Right ventricle myocardium superior (tissue), 1 donor: ENCODE measurements at regions not wholly inside any gene's neighbourhood (a gene's known extent, or its start where the extent isn't known, plus 50 kb on each side); places are given as distances from the start of the nearest gene placed in this dataset.
"Not testable (repeated sequence)": the region's sequence is repeated elsewhere in the genome, so short reads cannot be mapped to it uniquely, and the experiment has no call there.

ENCODE experiments used
- ATAC-seq: fragments of 200-7000 bp; cut with Tn5 transposase; one replicate; pipeline ENCODE4 v1.9.1; 2020; ENCODE audit warnings: mild to moderate bottlenecking; ENCODE audit not compliant: poor library complexity
- DNase-seq: peaks from one replicate; pipeline ENCODE4 v3.0.0-alpha.2; 2020
- intact Hi-C: fragments of 100-400 bp; cut with DNase I; formaldehyde crosslinking; loops from one replicate; pipeline ENCODE4 v1.11.2; 2022
- donor health status: DM: no; HTN: yes; CAD: no; lungs with severe emphysema.

DNA sequence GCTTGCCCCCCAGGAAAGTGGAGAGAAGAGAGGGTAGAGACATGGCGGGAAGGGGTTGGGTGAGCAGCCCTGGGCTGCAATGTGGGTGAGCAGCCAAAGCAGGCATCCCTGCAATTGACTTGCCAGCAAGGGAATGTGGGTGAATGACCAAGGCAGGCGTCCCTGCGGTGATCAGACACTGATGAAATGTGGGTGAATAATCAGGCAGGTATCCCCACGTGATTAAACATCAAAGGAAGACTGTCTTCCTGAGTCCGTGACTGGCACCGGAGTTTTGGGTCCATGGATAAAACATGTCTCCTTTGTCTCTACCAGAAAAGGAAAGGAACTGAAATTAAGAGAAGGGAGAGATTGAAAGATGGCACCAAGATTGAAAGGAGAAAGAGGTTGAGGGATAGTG lies 109.9 kb upstream of the PPM1J start:
- not testable (repeated sequence) for DNase-seq

DNA sequence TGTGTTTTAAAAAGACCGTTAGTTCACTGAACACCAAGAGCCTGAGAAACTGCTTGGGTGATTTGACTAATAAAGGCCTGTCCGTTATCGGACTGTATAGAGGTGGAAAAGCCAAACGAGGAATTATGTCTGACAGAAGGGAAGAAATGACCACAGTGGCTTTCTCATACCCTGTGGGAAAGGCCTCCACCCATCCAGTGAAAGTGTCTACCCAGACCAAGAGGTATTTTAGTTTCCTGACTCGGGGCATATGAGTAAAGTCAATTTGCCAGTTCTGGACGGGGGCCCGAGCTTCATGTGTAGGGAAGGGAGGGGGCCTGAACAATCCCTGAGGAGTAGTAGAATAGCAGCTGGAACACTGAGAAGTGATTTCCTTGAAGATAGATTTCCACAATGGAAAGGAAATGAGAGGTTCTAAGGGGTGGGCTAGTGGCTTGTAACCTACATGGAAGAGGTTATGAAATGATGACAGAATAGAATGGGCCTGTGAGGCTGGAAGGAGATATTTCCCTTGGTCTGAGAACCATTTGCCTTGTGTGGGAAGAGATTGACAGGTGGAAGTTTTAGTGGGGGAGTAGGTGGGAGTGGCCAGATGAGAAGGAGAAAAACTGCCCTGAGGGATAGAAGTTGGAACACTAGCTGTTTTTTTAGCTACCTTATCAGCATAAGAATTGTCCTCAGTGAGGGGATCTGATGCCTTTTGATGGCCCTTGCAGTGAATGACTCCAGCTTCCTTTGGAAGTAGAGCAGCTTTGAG lies 106.4 kb upstream of the PPM1J start:
- intact Hi-C loops, DNase-seq, ATAC-seq: not testable (repeated sequence)

More for the DNA sequence above, 109.9 kb upstream of the PPM1J start:
- intact Hi-C loops, ATAC-seq: not testable (repeated sequence)

DNA sequence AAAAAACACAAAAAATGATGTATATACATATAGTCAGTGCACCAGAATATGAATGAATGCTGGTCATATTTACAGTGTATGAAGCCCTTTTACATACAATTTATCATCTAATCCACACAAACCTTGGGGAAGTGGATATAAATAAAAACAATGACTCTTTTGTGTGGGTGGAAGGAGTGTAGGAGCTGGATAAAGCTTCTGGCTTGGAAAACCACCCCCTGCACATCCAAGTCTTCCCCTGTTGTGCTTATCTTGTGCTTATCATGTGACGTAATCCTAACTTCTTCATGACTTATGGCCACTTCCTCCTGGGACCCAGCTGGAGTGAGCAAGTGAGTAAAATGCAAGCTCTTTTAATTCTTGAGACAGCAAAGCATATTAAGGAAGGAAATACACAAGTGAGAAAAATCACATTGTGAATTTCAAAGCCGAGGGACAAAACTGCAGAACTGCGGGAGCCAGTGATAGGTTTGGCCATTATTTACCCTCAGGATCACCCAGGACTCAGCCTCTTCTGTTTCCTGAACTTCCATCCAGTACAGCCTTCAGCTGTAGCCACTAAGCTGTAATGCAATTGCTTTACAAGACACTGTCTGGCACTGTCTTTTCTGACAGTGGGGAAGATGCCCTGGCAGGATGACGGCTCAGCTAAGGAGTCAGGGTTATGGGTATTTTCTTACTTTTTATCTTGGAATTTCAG lies 104.0 kb upstream of the PPM1J start:
- peak; percentile 61 for ATAC-seq
- DNase-seq, result no peak
- intact Hi-C loops, result no loop called here

DNA sequence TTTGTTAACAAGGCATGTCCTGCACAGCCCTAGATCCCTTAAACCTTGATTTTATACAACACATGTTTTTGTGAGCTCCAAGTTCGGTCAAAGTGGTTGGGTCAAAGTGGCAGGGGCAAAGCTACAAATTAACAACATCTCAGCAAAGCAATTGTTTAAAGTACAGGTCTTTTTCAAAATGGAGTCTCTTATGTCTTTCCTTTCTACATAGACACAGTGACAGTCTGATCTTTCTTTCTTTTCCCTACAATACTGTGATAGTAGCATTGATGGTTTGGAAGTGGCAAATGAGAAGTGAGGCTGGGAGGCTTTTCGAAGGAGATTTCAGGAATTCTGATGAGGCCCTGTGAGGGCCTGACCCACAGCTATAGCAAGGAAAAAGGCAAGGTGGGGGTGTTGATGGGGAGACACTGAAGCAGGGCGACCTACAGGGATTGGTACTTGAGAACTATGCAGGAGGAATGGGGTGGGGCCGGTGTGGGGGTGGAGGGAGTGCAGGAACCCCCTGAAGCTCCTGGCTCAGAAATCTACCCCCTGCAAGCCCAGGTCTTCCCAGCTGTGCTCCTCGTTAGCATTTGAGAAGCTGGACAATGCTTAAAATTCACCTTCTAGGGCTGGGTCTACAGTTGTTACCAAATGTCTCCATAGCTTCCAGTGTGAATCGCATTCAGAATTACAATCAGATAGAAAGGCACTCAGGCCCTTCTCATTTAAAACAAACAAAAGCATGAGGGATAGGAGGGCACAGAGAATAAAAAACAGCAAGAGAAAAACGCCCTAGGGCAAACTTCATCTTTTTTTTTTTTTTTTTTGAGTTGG lies 102.6 kb upstream of the PPM1J start:
- ATAC-seq (no peak), DNase-seq (no peak)
- intact Hi-C loops, result no loop called here

DNA sequence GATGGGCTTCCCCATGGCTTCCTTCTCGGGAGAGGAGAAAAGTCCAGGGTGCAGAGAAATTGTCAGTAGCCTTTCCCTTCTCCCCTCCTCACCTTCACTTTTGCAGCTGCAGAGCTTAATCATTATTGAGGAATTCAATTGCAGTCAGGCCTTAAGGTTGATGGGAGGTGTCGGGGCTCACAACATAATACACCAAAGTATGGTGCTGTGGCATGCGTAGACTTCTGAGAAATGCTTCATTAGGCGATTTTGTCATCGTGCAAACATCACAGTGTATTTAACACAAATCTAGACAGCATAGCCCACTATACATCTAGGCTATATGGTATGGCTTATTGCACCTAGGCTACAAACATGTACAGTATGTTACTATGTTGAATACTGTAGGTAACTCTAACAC lies 100.2 kb upstream of the PPM1J start:
- DNase-seq, result no peak
- no peak for ATAC-seq
- intact Hi-C loops, result no loop called here

DNA sequence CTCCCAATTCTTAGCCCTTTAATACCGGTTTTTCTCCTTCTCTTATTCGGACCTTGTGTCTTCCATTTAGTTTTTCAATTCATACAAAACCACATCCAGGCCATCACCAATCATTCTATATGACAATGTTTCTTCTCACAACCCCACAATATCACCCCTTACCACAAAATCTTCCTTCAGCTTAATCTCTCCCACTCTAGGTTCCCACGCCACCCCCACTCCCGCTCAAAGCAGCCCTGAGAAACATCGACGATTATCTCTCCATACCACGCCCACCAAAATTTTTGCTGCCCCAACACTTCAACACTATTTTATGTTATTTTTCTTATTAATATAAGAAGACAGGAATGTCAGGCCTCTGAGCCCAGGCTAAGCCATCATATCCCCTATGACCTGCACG lies 99.5 kb upstream of the PPM1J start:
- DNase-seq, intact Hi-C loops, ATAC-seq: not testable (repeated sequence)

DNA sequence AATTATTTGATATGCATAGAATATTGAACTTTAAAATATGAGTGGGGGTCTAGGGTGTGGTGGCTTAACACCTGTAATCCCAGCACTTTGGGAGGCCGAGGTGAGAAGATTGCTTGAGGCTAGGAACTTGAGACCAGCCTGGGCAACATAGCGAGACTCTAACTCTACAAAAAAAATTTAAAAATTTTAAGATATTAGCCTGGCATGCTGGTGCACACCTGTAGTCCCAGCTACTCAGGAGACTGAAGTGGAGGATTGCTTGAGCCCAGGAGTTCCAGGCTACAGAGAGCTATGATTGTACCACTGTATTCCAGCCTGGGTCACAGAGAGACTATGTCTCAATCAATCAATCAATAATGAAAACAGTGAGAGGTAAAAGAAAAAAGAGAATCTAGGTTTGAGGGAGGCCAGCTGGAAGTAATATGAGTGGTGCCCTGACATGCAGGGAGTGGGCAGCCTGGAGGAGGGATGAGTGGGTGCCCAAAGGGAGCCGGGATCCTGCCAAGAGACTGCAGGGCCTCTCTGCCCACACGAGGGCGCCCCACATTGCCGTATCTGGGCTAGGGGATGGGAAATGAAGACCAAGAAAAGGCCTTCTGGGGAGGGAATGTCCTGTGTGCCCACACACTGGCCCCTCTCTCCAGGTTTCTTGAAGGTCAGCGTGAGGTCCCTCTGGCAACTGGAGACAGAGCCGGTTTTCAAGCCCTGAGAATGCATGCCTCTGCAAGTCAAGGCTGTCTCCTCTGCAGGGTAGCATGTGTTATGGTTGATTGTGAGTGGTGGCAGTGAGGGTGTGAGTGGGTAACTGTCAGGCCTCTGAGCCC lies 93.9 kb upstream of the PPM1J start:
- intact Hi-C loops, result no loop called here
- DNase-seq (peak; percentile 82), ATAC-seq (peak; percentile 88)

DNA sequence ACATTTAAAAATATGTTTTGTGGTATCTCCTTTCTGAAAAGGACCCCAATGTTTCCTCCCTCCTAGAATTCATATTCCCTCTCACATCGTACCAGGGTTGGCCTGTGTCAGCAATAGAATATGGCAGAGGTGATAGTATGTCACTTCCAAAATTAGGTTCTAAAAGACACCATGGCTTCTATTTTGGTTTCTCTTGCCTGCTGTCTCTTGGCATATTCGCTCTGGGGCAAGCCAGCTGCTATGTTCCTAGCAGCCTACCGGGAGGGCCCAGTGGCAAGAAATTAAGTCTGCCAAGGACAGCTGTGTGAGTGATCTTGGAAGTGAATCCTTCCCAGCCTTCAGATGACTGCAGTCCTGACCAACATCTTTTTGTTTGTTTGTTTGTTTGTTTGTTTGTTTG lies 92.9 kb upstream of the PPM1J start:
- intact Hi-C loops, result loop anchor here (2.0 kb wide), 1 partner anchor 91 kb away; no protein-coding TSS in a partner anchor
- peak; percentile 67 for ATAC-seq

DNA sequence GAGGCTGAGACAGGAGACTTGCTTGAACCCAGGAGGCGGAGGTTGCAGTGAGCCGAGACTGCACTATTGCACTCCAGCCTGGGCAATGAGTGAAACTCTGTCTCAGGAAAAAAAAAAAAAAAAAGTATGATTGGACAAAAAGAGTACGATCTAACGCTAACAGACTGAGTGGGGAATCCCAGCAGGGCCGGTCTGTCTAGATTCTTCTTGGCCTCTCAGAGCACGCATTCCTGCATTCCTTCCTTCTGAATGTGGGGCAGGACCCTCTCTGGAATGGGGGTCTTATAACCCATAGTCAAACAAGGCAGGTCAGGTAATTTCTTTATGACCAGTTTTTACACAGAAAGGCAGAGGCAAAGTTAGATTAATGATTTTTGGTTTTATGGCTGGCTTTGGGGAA lies 92.0 kb upstream of the PPM1J start:
- no peak for ATAC-seq
- no peak for DNase-seq
- intact Hi-C loops, result loop anchor here (2.0 kb wide), 1 partner anchor 90 kb away; no protein-coding TSS in a partner anchor

More for the DNA sequence above, 92.9 kb upstream of the PPM1J start:
- DNase-seq, result no peak

DNA sequence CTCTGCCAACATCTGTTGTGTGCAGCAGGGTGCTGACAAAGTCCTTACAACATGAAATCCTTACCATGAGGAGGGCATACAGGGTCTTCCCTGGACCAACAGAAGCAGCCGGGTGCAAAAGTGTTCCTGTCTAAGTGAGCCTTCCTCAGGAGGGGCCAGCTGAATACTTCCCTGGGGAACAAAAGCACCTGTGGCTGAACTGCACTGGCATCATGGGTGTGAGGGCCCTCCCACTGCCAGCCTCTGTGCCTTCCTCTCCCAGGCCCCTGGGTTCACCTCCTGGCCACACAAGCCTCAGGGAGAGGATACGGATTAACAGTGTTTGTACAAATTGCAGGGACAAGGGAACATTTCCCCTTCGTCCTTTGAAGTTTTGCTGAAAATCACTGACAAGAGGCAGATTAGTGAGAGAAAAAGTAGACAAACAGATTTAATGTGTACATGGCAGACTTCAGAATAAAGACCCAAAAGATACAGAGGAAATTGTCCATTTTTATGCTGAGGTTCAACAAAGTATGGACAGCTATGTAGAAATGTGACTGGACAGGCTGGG lies 91.0 kb upstream of the PPM1J start:
- intact Hi-C loops, result loop anchor here (2.0 kb wide), 1 partner anchor 89 kb away; no protein-coding TSS in a partner anchor
- no peak for DNase-seq

DNA sequence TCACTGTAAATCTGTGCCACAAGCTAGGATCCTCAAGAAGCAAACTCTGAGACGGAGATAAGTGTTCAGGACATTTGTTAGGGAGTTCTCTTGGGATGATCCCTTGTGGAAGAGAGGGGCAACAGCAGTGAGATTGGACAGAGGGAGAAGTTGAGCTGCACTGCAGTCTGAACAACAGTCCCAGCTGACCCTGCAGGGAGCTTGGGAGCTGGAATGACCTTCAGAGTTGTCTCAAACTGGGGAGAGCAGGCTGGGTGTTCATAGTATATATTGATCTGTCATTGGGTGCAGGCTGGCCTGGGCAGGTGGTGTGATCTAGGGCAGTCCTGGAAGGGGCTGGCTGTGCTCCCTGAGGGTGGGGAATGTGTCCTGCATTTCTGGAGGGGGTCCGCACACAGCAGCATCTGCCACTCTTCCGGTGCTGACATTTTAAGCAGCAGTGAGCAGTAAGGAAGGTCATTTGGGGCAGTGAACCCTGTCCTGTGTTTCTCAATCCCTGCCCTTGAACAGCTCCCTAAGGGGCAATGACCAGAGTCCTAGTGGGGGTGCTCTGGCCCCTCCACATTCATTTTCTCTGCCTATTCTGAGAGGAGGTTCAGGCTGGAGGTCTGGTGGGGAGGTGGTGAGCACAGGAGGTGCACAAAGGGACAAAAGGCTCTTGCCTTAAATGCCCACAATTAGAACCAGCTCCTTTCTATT lies 90.2 kb upstream of the PPM1J start:
- no peak for ATAC-seq
- intact Hi-C loops, result no loop called here
- no peak for DNase-seq

More for the DNA sequence above, 91.0 kb upstream of the PPM1J start:
- no peak for ATAC-seq

DNA sequence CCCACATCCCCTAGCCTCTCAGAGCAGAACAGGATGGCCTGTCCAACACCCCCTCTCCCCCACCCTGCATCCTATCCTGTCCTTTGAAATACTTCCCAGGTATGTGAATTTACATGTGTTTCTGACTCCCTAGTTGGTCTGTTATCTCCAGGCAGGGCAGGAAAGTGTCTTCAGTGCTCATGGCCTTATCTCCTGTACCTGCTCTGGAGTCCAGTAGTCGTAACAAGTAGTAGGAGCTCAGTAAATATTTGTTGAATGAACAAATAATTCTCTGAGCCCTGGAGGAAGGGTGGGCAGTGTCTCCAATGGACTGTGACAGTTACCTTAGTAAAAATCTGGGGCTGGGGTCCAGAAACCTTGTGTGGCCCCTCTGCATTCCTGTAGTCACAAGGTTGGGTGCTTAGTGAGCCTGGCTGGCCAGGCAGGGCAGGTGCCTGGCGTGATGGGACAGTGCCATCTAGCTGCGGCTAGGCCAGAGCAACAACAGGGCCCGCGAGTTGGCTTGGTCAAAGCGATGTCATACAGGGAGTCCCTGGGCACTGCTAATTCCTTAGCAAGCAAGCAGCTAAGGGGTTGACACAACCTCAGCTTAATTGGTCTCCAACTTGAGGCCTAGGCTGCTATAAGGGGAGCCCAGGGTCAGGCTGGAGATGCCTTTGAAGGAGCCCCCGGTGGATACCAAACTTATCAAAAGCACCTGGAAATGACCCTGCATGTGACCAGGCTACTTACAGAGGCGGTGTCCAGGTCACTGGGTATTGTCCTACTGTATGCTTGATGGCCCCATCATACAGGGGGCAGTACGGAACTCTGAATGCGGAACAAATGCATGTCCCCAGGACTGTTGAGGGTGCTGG lies 89.0 kb upstream of the PPM1J start:
- ATAC-seq (peak; percentile 91), DNase-seq (peak; percentile 71)
- intact Hi-C loops, result no loop called here

DNA sequence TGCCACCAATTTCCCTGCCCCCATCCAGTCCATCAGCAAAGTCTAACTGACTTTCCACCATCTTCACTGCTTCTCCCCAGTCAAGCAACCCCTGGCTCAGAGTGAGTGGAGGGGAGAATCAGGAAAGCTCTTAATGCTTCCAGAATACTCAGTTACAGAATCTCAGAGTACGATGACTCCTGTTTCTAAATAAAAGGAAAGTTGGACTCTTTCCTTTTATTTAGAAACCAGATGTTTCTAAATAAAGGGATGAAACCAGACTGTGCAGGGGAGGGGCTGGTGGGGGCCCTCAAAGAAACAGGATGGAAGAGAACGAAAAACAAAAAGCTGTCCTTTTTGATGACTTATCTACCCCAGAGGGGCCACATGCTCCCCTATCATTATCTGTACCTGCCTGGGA lies 85.2 kb upstream of the PPM1J start:
- DNase-seq (no peak), ATAC-seq (no peak)
- intact Hi-C loops, result no loop called here

DNA sequence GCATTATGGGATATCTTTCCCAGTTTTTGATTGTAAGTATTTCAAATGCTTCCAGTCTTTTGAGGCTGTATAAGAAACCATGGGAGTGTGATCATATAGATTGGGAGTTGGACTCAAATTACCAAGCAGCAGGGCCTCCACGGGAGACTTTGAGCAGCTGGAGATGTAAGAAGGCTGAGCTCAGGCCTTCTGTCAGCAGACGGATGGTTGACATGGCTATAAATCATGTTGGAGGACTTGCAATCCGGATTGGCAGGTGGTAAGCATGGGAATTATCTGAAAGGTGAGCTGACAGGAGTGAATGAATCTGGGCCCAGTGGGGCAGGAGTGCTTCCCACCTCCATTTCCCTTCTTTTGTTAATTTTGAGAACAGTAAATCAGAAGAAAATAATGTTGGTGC lies 83.2 kb upstream of the PPM1J start:
- intact Hi-C loops, result no loop called here
- no peak for ATAC-seq
- DNase-seq, result no peak

DNA sequence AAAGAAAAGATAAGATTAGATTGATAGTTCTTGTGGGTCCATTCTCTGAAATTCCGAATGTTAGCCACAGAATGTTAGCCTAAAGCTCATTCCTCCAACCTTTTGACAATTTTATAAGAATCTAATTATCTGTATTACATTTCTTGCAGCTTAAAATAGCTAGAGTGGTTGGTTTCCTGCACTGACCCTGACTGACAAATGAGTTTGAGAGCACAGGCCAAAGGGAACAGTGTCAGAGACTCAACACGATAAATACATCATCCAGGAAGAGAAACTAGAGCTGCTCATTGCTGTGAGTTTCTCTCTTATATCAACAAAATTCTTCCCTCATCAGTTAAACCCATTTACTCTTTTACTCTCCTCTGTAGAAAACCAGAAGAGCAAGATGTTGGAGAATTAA lies 82.1 kb upstream of the PPM1J start:
- ATAC-seq (no peak), DNase-seq (no peak)
- intact Hi-C loops, result no loop called here

DNA sequence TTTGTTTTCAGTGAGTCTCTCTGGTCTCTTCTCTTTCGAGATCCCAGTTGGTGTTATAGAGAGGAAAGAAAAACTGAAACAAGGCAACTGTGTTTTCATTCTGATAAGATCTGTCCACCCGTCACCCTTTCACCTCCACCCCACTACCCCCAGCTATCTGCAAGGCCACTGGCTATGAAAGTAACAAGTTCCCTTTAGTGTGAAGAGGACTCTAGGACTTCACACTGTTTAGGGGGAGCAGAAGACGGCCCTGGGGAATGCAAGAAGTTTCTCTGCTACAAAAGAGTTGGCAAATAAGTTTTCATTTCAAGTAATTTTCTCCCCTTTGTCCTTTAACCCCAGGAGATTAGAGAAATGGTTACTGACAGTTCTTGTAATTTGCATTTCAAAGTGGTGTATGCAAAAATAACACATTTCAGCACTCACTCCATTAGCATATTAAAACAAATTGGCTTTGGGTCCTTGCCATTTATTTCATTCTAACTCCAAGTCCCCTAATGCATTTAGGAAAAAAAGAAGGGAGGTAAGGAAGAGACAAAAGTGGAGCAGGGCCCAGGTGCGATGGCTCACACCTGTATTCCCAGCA lies 79.6 kb upstream of the PPM1J start:
- DNase-seq (no peak), ATAC-seq (no peak)
- intact Hi-C loops, result no loop called here
